ENCODE measurements at regions not wholly inside any gene's neighbourhood (a gene's known extent, or its start where the extent isn't known, plus 50 kb on each side); places are given as distances from the start of the nearest gene placed in this dataset.

GRCh38 chr2:16039055-16039454, 98.7 kb downstream of the MYCN start:
- FAIRE-seq (no peak), DNase-seq (ENCODE audit: insufficient read length, low spot score) (no peak)

DNA sequence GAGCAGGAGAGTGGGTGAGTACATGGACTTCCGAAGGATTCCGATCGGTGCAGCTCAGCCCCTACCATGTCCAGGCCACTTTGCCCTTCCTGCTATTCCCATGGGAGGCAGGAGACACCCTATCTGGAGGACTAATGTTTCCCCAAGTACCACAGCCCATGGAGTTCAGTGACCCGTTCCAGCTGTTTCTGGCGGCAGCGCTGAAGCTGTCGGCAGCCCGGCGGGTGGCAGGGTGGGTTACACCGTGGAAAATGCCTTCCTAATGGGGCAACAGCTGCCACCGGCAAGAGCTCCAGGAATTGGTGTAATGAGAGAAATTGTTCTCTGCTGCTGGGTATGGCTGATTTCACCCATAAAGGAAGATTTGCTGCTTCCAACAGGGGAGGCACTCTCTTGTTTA, 98.3 kb downstream of the MYCN start:
- FAIRE-seq: no peak

DNA sequence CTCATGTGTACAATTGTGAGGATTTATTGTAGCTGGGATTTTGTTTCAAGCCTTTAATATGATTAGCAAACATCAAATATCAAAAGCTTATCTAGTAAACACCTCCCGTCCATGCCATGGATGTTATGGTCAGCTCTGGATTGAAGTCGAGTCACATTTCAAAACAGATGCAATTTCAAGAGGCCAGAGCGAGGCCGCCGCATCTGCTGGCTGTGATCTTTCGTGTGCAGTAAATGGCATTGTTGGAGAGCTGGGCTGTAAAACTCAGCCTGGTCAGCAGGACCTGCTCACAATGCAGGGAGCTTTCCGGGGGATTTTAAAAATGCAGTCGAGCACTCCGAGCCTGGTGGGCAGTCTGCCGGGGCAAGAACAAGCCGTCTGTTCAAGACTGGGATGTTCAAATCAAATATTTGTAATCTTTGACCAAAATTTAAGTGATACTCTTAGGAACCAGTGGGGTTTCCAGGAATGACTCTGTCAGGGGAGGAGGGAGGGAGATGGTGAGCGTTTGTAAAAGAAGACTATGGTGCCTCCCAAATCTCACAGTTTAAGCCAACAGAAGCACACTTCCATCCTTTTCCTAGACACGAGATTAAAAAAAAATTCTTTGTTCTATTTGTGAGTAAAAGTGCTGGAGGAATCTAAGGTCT, 97.6 kb downstream of the MYCN start:
- no peak for FAIRE-seq
- no peak for DNase-seq (ENCODE audit: insufficient read length, low spot score)

More for the DNA sequence above, 98.3 kb downstream of the MYCN start:
- DNase-seq (ENCODE audit: insufficient read length, low spot score): no peak

- FAIRE-seq: no peak
Measured at GRCh38 chr2:16036951-16037350, 96.6 kb downstream of the MYCN start.

GRCh38 chr2:16035747-16036745, 95.7 kb downstream of the MYCN start:
- FAIRE-seq (no peak), DNase-seq (ENCODE audit: insufficient read length, low spot score) (no peak)

More at GRCh38 chr2:16036951-16037350, 96.6 kb downstream of the MYCN start:
- no peak for DNase-seq (ENCODE audit: insufficient read length, low spot score)

DNA sequence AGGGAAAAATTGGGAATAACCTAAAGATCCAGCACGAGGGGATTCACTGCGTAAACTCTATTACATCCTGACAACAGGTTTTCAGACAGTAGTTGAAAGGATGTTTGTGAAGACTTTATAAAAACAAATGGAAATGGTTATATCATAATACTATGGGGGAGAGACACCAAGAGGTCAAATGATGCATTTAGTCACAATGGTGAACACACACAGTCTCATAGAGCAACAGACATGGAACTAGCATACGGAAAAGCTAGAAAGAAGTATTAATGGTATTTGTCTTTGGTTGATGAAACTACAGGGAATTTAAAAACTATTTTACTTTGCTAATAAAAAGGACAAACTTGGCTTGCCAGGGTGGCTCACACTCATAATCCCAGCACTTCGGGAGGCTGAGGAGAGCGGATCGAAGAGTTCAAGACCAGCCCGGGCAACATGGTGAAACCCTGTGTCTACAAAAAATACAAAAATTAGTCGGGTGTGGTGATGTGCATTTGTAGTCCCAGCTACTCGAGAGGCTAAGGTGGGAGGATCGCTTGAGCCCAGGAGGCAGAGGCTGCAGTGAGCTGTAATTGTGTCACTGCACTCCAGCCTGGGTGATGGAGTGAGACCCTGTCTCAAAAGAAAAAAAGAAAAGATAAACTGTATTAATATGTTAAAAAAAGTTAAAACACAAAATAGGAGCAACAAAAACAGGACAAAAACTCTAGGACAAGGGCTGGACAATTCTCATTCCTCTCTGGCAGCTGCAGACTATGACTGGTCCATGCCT, 94.8 kb downstream of the MYCN start:
- FAIRE-seq (no peak), DNase-seq (ENCODE audit: insufficient read length, low spot score) (no peak)

GRCh38 chr2:16034151-16034974, 94.0 kb downstream of the MYCN start:
- FAIRE-seq: no peak
- no peak for DNase-seq (ENCODE audit: insufficient read length, low spot score)

- no peak for FAIRE-seq
- DNase-seq (ENCODE audit: insufficient read length, low spot score): no peak
Measured at GRCh38 chr2:16033032-16033293, 92.6 kb downstream of the MYCN start.

DNA sequence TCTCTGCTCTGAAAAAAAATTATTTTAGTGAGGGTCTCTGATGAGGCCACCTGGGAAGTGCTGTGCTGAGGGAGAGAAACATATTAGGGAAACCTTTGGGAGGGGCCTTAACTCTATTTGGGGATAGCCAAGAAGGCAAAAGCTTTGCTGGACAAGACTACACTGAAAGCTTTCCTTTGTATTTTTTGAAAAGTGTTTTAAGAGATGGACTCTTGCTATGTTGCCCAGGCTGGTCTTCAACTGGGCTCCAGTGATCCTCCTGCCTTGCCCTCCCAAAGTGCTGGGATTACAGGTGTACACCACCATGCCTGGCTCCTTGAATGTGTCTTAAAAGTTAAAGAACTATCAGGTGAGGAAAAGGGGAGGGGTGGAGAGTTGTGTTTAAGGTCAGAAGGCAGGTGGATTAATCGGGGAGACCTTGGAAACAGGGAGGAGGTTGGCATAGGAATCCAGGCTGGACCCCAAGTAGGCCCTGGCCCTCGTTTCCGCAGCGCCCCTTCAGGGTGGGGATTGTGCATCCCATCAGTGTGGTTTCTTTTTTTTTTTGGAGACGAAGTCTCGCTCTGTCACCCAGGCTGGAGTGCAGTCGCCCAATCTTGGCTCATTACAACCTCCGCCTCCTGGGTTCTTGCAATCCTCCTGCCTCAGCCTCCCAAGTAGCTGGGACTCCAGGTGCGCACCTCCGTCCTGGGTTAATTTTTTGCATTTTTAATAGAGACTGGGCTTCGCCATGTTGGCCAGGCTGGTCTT, 92.1 kb downstream of the MYCN start:
- FAIRE-seq (no peak), DNase-seq (ENCODE audit: insufficient read length, low spot score) (no peak)

- no peak for DNase-seq (ENCODE audit: insufficient read length, low spot score)
- no peak for FAIRE-seq
Measured at GRCh38 chr2:16031848-16032159, 91.5 kb downstream of the MYCN start.

DNA sequence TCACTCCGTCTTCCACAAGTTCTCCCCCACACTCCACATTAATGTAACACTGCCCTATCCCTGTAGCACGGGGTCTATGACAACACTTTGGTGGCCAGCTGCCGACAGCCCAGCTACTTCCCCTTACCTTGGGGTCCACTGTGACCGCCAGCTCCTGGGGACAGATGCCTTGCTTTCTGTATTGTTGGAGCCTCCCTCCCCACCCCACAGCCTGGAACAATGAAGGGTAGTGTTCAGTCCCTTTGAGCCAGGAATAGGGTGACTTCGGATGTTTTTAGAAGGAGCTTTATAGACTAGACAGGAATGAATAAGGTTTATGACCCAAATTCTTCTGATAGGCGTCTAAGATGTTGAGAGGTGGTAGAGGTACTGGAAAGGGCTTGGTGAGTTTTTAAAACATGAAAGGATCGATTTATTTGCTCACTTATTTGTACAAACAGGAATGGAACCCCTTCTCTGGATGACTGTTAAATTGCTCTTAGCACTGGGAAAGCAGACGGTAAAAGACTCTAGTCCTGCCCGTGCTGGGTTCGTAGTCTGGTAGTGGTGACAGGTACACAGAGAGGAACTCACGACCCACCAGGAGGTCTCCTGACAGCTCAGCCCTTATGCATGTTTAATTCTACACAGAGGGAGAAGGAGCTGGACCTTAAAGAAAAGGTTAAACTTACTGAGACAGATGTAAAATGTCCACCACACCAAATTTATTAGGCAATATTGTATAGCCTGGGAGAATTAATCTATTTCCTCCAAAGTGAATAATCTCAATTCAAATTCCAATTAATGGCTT, 90.9 kb downstream of the MYCN start:
- FAIRE-seq (no peak), DNase-seq (ENCODE audit: insufficient read length, low spot score) (no peak)

GRCh38 chr2:16030206-16031057, 90.1 kb downstream of the MYCN start:
- no peak for FAIRE-seq
- DNase-seq (ENCODE audit: insufficient read length, low spot score): no peak

- FAIRE-seq (no peak), DNase-seq (ENCODE audit: insufficient read length, low spot score) (no peak)
Measured at GRCh38 chr2:16028644-16029043, 88.3 kb downstream of the MYCN start.

DNA sequence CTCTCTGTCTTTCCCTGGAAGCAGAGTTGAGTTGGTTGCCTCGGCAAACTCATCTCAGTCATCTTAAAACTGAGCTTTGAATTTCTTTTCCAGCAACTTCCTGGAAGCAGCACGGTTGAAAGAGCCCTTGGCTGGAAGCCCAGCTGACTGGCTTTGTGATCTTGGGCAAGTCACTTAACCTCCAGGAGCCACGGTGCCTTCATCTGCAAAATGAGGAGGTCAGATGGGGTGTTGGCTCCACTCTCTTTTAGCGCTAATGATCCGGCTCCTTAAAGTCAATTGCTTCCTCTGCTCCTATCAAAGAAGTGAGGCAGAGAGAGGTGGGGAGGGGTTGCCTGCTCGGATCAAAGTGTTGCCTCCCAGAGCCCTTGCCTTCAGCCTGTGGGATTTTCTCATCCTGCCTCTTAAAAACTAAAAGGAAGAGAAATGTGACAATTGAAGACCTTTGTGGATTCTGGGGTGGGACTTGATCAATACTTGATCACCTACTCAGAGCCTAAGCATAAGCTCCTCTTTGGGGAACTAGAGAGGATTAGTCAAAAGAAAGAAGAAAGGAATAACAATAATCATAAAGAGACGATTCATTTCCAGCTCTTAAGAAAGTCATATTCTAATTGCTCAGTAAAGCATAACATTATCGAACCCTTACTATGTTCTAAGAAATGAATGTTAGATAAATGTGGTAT, 86.6 kb downstream of the MYCN start:
- no peak for FAIRE-seq
- DNase-seq (ENCODE audit: insufficient read length, low spot score): no peak

DNA sequence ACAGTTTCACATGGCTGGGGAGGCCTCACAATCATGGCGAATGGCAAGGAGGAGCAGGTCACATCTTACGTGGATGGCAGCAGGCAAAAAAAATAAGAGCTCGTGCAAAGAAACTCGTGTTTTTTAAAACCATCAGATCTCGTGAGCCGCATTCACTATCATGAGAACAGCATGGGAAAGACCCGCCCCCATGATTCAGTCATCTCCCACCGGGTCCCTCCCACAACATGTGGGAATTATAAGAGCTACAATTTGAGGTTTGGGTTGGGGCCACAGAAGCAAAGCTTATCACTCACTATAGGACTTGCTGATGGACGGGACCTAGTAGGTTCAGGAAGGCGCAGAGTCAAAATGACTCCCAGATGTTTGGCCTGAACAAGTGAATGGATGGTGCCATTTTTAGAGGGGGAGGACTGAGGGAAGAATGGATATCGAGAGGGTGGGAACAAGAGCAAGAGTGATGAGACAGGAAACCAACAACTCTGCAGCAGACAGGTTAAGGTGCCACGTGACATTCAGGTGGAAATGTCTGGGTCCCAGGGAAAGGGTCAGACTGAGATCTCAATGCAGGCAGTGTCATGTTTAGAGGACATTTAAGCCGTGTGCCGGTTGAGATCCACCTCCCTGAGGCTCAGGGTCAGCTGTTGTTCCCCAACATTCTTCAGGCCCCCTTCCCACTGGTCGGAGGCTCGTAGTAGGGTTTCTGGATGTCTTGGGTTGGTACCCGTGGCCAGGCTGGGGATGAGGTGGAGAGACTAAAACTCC, 85.7 kb downstream of the MYCN start:
- DNase-seq (ENCODE audit: insufficient read length, low spot score) (no peak), FAIRE-seq (no peak)

DNA sequence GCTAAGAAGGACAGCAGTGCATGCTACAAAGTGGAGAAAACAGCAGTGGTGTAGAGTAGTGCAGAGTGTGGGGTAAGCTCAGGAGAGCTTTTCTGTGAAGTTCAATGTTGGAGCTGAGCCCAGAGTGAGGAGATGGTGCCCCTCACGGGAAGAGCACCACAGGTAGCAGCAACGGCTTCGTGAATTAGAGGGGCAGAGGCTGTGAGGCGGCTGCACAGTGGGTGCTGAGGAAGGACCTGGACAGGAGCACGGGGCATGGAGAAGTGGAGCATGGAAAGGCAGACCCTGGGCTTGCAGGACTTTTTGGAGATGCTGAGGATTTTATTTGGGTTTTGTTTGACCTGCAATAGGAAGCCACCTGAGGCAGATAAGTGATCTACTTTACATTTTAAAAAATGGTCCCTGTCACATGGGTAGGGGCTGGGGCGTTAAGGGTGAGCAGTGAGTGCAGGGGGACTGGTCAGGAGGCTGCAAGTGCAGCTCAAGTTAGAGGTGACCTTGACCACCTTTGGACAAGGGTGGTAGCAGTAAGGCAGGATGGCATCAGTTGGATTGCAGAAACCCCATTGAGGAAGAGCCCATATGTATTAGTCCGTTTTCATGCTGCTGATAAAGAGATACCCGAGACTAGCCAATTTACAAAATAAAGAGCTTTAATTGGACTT, 85.0 kb downstream of the MYCN start:
- no peak for FAIRE-seq
- DNase-seq (ENCODE audit: insufficient read length, low spot score): no peak

Measured in HTR-8/SVneo (cell line).